ENCODE measurements at regions not wholly inside any gene's neighbourhood (a gene's known extent, or its start where the extent isn't known, plus 50 kb on each side); places are given as distances from the start of the nearest gene placed in this dataset.

DNA sequence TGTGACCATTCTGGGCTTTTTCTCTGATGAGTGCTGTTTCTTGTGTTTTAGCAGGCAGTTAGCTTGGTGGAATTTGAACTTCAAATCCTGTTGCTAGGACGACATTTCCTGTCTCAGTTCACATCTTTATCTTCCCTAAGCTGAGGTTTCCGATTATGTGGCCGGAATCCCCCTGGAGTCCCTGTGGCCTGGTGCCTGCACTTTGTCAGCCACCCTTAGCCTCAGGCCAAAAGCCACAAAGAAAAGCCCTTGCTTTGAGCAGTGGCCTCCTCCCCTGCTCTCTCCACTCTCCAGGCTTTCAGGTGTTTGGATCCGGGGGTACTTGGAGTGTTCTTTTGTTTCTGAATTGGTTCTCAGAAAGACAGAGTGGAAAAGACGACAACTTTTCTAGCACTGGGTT lies 59.9 kb upstream of the PMEPA1 start:
- Histone ChIP-seq H3K36me3 (no peaks in the 10 kb centered on the region), H3K9me3 (peaks cover 4% of the 10 kb centered on the region in 2 donors), H3K27me3 (no peaks in the 10 kb centered on the region), H3K27ac (no peak overlapping the region), H3K4me3 (no peak overlapping the region), H3K4me1 (no peaks in the 10 kb centered on the region)
- intact Hi-C loops (cut with DNase I; ENCODE audit: low total_unique reads), result no loop called here
- TF ChIP-seq, protein P1, sequence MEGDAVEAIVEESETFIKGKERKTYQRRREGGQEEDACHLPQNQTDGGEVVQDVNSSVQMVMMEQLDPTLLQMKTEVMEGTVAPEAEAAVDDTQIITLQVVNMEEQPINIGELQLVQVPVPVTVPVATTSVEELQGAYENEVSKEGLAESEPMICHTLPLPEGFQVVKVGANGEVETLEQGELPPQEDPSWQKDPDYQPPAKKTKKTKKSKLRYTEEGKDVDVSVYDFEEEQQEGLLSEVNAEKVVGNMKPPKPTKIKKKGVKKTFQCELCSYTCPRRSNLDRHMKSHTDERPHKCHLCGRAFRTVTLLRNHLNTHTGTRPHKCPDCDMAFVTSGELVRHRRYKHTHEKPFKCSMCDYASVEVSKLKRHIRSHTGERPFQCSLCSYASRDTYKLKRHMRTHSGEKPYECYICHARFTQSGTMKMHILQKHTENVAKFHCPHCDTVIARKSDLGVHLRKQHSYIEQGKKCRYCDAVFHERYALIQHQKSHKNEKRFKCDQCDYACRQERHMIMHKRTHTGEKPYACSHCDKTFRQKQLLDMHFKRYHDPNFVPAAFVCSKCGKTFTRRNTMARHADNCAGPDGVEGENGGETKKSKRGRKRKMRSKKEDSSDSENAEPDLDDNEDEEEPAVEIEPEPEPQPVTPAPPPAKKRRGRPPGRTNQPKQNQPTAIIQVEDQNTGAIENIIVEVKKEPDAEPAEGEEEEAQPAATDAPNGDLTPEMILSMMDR (IDR thresholded peaks at IDR 0.05), result no peak
- no peak for TF ChIP-seq POLR2A (IDR thresholded peaks at IDR 0.05)
- TF ChIP-seq POLR2AphosphoS5 (IDR thresholded peaks at IDR 0.05), result no peak
- no peak for DNase-seq (ENCODE audit: low spot score in 2 of 2)

DNA sequence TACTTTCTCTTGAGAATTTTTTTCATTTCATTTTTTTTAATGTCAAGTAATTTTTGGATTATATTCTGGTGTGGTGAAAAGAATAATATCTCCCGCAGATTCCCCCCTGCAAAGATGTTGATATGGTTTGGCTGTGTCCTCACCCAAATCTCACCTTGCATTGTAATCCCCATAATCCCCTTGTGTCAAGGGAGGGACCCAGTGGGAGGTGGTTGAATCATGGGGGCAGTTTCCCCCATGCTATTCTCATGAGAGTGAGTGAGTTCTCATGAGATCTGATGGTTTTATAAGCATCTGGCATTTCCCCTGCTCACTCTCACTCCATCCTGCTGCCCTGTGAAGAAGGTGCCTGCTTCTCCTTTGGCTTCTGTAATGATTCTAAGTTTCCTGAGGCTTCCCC lies 58.7 kb upstream of the PMEPA1 start:
- Histone ChIP-seq H3K36me3 (no peaks in the 10 kb centered on the region), H3K27ac (no peak overlapping the region), H3K4me1 (no peaks in the 10 kb centered on the region), H3K9me3 (peaks cover 8 to 10% of the 10 kb centered on the region in 2 donors), H3K27me3 (no peaks in the 10 kb centered on the region), H3K4me3 (no peak overlapping the region)
- TF ChIP-seq POLR2AphosphoS5 (IDR thresholded peaks at IDR 0.05) (no peak), POLR2A (IDR thresholded peaks at IDR 0.05) (no peak)
- TF ChIP-seq, protein P1 (IDR thresholded peaks at IDR 0.05), result no peak
- intact Hi-C loops (cut with DNase I; ENCODE audit: low total_unique reads), result no loop called here
- no peak for DNase-seq (ENCODE audit: low spot score in 2 of 2)

DNA sequence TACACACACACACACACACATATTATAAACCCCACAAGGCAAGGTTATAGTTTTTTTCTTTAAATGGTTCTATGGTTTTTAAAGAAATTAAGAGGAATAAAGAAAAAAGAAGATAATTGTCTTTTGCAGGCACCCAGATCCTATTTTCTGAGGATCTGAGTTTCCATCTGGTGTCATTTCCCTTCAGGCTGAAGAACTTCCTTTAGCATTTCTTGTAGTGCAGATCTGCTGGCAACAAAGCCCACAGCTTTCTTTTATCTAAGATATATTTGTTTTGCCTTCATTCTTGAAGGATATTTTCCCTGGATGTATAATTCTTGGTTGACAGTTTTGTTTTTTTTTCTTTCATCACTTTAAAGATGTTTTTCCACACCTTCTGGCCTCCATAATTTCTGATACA lies 57.6 kb upstream of the PMEPA1 start:
- Histone ChIP-seq H3K36me3 (no peaks in the 10 kb centered on the region), H3K4me1 (no peaks in the 10 kb centered on the region), H3K4me3 (no peak overlapping the region), H3K27ac (no peak overlapping the region), H3K9me3 (peaks cover 8 to 10% of the 10 kb centered on the region in 2 donors), H3K27me3 (no peaks in the 10 kb centered on the region)
- no peak for DNase-seq (ENCODE audit: low spot score in 2 of 2)
- intact Hi-C loops (cut with DNase I; ENCODE audit: low total_unique reads), result no loop called here
- no peak for TF ChIP-seq POLR2A (IDR thresholded peaks at IDR 0.05)
- TF ChIP-seq, protein P1 (IDR thresholded peaks at IDR 0.05), result no peak
- no peak for TF ChIP-seq POLR2AphosphoS5 (IDR thresholded peaks at IDR 0.05)

DNA sequence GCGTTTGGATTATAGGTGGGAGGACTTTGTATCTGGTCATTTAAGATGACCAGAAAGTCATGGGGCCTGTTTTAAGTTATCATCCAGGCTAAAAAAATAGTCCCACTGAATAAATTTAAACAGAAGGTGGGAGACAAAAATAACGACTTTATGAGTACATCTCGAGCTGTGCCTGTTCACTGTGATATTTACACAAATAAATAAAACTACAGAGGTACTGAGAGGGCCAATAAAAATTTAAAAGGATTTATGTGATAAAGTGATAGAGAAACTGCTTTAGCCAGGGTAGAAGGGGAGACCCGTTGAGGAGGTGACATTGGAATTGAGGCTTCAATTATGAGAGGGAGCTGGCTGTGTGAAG lies 53.4 kb upstream of the PMEPA1 start:
- Histone ChIP-seq H3K27me3 (no peaks in the 10 kb centered on the region), H3K27ac (no peak overlapping the region), H3K4me3 (no peak overlapping the region), H3K9me3 (peaks cover 8 to 10% of the 10 kb centered on the region in 2 donors), H3K4me1 (no peaks in the 10 kb centered on the region), H3K36me3 (no peaks in the 10 kb centered on the region)
- TF ChIP-seq POLR2A (IDR thresholded peaks at IDR 0.05) (no peak), POLR2AphosphoS5 (IDR thresholded peaks at IDR 0.05) (no peak)
- TF ChIP-seq, protein P1 (IDR thresholded peaks at IDR 0.05), result no peak
- intact Hi-C loops (cut with DNase I; ENCODE audit: low total_unique reads), result no loop called here
- DNase-seq (ENCODE audit: low spot score in 2 of 2), result no peak

DNA sequence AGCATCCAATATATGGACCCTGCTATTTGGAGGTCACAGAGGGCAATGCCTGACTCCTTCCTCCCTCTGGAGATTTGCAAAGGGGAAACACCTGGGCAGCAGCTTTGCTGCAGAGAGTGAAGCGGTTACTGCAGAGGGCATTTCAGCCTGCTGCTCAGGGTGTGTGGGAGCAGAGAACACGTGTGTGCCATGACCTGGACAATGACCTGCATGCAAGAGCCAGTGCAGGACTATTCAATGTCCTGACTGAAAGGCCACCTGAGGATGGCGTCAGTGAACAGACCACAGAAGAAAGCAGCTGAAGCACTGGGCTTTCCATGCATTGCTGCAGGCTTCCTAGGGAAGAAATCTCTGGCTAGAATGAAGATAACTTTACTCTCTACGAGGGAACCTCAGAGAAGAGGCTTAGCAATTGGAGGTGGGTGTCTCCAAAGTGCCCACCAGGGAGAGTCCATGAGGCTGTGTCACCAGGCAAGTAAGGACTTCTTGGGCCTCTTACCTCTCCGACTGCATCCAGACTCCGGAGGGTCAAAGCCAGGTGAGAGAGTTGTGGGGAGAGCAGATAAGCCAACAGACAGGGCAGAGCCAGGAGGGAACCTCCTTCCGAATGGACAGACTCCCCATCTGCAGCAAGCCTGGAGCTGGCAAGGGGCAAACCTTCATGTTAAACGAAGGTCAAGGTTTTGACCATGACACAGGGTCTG lies 52.9 kb upstream of the PMEPA1 start:
- H3K4me1 ChIP-seq, result no peaks in the 10 kb centered on the region

More for the DNA sequence above, 52.9 kb upstream of the PMEPA1 start:
- Histone ChIP-seq H3K27ac (no peak overlapping the region), H3K9me3 (peaks cover 8 to 10% of the 10 kb centered on the region in 2 donors), H3K4me3 (no peak overlapping the region), H3K36me3 (no peaks in the 10 kb centered on the region), H3K27me3 (no peaks in the 10 kb centered on the region)
- TF ChIP-seq, protein P1 (IDR thresholded peaks at IDR 0.05), result no peak
- TF ChIP-seq POLR2AphosphoS5 (IDR thresholded peaks at IDR 0.05) (no peak), POLR2A (IDR thresholded peaks at IDR 0.05) (no peak)
- no peak for DNase-seq (ENCODE audit: low spot score in 2 of 2)
- intact Hi-C loops (cut with DNase I; ENCODE audit: low total_unique reads), result no loop called here

Measured in breast epithelium (tissue), 4 donors.